Astrocyte of the spinal cord (primary cell): ENCODE measurements at regions not wholly inside any gene's neighbourhood (a gene's known extent, or its start where the extent isn't known, plus 50 kb on each side); places are given as distances from the start of the nearest gene placed in this dataset.

Source experiments
- DNase-seq: peaks from one replicate; pipeline ENCODE4 v3.0.0; 2011; ENCODE audit warnings: low read depth, low spot score
- H3K4me3 ChIP-seq: 2 replicates; pipeline ENCODE4 v1.5.1; 2011; ENCODE audit warnings: low read depth, mild to moderate bottlenecking, low read length, moderate library complexity
- CTCF ChIP-seq: IDR thresholded peaks from 2 replicates; pipeline ENCODE4 v1.5.1; 2012; ENCODE audit warnings: low read depth, mild to moderate bottlenecking, low read length, inconsistent platforms
- in situ Hi-C: cut with HindIII; loops from 2 replicates; pipeline ENCODE4 v1.10.0; 2017; ENCODE audit warnings: low sequenced_read_pairs

- TF ChIP-seq CTCF: no peak
- DNase-seq: no peak
- no peak overlapping the region for H3K4me3 ChIP-seq
- in situ Hi-C loops: no loop called here
Observed at GRCh38 chr20:7090811-7091210, 323.3 kb downstream of the BMP2 start.

GRCh38 chr20:7091655-7092054 lies 324.2 kb downstream of the BMP2 start:
- in situ Hi-C loops: no loop called here
- no peak for TF ChIP-seq CTCF
- no peak for DNase-seq
- no peak overlapping the region for H3K4me3 ChIP-seq

- peak; percentile 46 for TF ChIP-seq CTCF
- H3K4me3 ChIP-seq: no peak overlapping the region
- in situ Hi-C loops: no loop called here
- DNase-seq: peak; percentile 22
Observed at GRCh38 chr20:7094438-7094997, 327.0 kb downstream of the BMP2 start.

- in situ Hi-C loops: no loop called here
- no peak for DNase-seq
- H3K4me3 ChIP-seq: no peak overlapping the region
- TF ChIP-seq CTCF: no peak
Observed at GRCh38 chr20:7106910-7107309, 339.4 kb downstream of the BMP2 start.

GRCh38 chr20:7108929-7109328 lies 341.4 kb downstream of the BMP2 start:
- in situ Hi-C loops: no loop called here
- H3K4me3 ChIP-seq: no peak overlapping the region
- DNase-seq: no peak
- TF ChIP-seq CTCF: no peak

- in situ Hi-C loops: no loop called here
- TF ChIP-seq CTCF: peak; percentile 71
- DNase-seq: peak; percentile 57
Observed at GRCh38 chr20:7113577-7114466, 346.3 kb downstream of the BMP2 start.

More at GRCh38 chr20:7113577-7114466, 346.3 kb downstream of the BMP2 start:
- H3K4me3 ChIP-seq: no peak overlapping the region
